LNCAP (cell line): ENCODE measurements at regions not wholly inside any gene's neighbourhood (a gene's known extent, or its start where the extent isn't known, plus 50 kb on each side); places are given as distances from the start of the nearest gene placed in this dataset.
A peak's percentile ranks its signal among the peaks of the same experiment; 100 is the strongest.

Experiments
- TF ChIP-seq, protein P1 (sequence below): fragments of 450-650 bp; IDR thresholded peaks from 2 replicates; pipeline ENCODE4 v1.5.1; 2017; ENCODE audit warnings: mild to moderate bottlenecking

DNA sequence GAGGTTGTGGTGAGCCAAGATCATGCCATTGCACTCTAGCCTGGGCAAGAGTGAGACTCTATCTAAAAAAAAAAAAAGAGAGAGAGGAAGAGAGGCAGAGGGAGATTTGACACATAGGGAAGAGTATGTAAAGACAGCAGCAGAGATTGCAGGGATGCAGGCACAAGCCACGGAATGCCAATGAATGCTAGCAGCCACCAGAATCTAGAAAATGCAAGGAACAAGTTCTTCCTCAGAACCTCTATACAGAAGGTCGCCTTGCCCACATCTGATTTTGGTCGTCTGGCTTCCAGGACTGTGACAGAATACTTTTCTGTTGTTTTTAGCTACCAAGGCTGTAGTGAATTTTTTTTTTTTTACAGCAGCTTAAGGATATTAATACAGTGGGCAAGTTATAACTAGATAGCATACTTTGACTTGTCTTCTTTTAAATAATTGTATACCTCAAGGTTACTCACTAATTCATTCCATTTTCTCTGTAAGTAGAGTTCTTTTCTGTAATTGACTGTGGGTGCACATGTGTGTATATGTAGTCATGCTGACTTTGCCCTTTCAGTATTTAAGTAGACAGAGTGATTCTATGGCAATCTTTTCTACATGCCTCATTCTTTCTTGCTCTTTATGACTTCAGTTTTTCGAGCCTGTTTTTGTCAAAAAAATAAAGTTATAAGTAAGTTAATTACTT lies 402.2 kb downstream of the GJA1 start:
- TF ChIP-seq, protein P1, sequence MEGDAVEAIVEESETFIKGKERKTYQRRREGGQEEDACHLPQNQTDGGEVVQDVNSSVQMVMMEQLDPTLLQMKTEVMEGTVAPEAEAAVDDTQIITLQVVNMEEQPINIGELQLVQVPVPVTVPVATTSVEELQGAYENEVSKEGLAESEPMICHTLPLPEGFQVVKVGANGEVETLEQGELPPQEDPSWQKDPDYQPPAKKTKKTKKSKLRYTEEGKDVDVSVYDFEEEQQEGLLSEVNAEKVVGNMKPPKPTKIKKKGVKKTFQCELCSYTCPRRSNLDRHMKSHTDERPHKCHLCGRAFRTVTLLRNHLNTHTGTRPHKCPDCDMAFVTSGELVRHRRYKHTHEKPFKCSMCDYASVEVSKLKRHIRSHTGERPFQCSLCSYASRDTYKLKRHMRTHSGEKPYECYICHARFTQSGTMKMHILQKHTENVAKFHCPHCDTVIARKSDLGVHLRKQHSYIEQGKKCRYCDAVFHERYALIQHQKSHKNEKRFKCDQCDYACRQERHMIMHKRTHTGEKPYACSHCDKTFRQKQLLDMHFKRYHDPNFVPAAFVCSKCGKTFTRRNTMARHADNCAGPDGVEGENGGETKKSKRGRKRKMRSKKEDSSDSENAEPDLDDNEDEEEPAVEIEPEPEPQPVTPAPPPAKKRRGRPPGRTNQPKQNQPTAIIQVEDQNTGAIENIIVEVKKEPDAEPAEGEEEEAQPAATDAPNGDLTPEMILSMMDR: no peak

DNA sequence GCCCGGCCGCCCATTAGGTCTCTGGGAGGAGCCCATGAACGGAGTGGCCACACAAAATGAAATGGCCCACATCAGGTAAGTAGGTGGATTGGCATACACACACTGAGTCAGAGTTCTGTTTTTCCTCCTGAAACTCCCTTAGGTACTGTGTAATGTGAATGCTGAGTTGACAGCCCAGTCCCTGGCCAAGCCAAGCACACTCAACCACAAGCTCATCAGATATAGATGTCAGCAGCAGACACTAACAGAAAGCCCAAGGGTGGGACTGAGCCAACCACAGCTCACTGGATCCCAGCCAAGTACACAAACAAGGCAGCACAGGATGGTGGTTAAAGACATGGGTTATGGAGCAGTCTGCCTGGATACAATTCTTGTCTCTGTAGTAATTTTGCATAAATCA lies 403.4 kb downstream of the GJA1 start:
- TF ChIP-seq, protein P1: no peak

DNA sequence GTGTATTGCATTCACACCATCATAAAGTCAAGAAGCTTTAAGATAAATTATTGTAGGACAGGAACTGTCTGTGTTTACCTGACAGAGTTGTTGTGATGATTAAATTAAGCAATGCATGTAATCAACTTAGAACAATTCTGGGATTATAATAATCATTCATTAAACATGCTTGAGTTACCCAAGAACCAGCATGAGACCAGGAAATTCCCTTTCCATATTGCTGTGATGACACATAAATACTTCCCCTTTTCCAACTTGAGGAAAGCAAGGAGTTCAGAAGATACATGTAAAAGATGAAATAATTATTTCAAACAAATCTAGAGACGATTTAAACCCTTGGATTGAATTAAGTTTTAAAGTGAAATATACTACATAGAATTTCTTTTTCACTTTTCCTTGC lies 404.4 kb downstream of the GJA1 start:
- TF ChIP-seq, protein P1: no peak

DNA sequence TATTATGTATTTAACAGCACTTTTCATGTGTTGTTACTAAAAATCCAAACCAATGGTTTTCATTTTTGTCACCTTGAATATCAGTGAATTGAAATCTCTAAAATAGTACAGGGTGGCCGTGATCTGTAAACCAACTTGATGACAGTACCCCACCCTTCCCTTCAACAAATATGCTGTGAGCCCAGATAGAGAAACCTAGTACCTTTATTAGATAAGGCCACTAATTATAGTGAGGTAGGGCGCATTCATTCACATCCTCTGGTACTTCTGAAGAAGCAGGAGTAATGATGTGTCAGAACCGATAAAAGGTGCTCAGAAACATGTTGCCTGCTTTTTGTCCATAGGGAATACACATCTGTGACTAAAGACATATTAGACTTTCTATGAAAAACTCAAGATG lies 409.5 kb downstream of the GJA1 start:
- TF ChIP-seq, protein P1: no peak

DNA sequence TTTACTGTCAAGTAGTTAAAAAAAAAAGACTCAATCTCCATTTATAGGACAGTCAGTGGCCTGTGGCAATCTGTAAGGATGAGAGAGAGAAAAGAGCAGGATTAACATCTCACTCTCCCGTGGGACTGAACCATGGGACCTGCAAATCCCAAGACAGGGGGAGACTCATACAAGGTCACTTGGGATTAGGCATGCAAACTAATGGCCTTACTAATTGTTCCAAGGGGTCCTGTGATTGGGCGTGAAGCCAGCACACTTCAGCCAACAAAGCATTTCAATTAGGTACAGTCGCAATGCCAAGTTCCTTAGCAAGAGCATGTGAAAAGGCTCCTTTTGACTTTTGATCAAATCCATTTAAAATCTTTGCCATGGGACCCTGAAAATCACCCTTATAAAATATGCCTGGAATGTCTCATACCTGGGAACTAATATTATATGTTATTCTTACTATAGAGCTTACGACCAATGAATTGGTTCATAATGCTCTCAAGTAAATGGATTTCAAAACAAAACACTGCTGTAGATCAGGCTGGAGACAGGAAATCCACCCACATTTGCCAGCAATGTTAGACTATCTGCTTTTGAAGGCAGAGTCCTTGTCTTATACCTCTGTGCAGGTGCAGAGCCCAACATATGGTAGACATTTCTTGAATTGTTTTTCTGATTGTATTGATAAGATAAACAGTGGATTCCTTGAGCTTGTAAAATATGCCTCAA lies 412.5 kb downstream of the GJA1 start:
- TF ChIP-seq, protein P1: no peak

DNA sequence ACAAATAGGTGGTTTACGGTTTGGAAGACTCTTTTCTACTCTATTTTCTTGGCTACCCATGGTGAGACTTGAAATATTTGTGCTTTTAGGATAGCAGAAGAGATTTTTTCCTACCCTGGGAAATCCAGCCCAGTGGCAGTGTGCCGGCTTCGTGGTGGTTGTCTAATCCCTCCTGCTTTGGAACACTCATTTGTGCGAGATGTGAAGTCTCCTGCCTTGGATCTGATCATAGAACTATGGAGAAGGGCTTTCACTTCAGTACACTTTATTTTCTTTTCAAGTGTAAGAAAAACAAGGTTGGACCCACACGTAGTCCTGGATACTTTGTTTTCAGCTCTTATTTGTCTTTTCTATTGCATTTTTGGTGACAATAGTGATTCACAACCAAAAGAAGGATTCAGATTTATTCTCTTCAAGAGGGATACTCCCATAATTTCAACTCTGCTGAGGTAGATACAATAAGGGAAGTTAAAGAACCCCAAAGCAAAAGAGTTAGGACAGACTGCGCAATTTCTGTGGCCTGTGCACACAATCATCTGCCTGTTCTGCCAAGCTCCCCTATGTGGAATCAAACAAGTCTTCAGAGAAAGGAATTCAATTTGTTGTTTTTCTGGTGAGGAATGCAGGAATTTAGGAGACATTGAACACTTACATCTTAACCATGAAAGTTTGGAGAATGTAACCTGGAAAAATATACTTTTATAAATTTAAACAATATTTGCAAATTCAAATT lies 413.2 kb downstream of the GJA1 start:
- TF ChIP-seq, protein P1: no peak

DNA sequence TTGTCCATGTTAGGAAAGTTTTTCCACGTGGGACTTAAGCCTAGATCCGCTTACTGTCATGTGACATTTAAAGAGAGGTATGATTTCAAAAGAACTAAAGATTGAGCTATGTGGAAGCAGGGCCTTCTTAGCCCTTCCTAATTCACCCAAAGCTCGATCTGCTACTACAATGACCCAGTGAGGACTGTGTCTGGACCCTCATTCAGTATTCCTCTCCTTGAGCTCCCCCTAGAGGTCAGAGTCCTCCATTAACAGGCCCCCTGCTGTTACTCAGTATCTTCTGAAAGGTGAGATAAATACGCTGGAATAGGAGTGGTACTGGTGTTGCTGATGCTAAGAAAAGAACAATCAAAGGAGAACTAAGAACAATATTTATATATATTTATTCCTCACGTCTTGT lies 414.0 kb downstream of the GJA1 start:
- TF ChIP-seq, protein P1: peak; percentile 75
